ENCODE measurements at regions not wholly inside any gene's neighbourhood (a gene's known extent, or its start where the extent isn't known, plus 50 kb on each side); places are given as distances from the start of the nearest gene placed in this dataset.

- TF ChIP-seq, protein P1, sequence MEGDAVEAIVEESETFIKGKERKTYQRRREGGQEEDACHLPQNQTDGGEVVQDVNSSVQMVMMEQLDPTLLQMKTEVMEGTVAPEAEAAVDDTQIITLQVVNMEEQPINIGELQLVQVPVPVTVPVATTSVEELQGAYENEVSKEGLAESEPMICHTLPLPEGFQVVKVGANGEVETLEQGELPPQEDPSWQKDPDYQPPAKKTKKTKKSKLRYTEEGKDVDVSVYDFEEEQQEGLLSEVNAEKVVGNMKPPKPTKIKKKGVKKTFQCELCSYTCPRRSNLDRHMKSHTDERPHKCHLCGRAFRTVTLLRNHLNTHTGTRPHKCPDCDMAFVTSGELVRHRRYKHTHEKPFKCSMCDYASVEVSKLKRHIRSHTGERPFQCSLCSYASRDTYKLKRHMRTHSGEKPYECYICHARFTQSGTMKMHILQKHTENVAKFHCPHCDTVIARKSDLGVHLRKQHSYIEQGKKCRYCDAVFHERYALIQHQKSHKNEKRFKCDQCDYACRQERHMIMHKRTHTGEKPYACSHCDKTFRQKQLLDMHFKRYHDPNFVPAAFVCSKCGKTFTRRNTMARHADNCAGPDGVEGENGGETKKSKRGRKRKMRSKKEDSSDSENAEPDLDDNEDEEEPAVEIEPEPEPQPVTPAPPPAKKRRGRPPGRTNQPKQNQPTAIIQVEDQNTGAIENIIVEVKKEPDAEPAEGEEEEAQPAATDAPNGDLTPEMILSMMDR (IDR thresholded peaks at IDR 0.05; ENCODE audit: insufficient read depth, low read depth, low read length): no peak
- TF ChIP-seq EZH2 (IDR thresholded peaks at IDR 0.05; ENCODE audit: insufficient read depth, low read length): no peak
These were observed 52.3 kb upstream of the ADAMTS2 start for GRCh38 chr5:179397516-179397915.

Data from astrocyte (in vitro differentiated cells and primary cell).